H1 (cell line): ENCODE measurements at regions not wholly inside any gene's neighbourhood (a gene's known extent, or its start where the extent isn't known, plus 50 kb on each side); places are given as distances from the start of the nearest gene placed in this dataset.

Experiments
- CTCF ChIA-PET: fragments of 300-600 bp; sonication (Branson Sonifier 250); formaldehyde crosslinking; loops from one replicate; lab custom pipeline; 2021; ENCODE audit not compliant: partially characterized antibody; lab: Charles Lee
- POLR2A ChIA-PET: fragments of 300-600 bp; sonication (Branson Sonifier 250); formaldehyde crosslinking; loops from one replicate; lab custom pipeline; 2021; ENCODE audit warnings: inconsistent platforms; ENCODE audit not compliant: partially characterized antibody; lab: Charles Lee
- DNase-seq, 2 experiments: peaks; one replicate each; pipeline versions ENCODE4 v3.0.0 to v3.0.0-alpha.2; 2010 to 2022; ENCODE audit warnings: low spot score in 2 of 2, low read depth in 1 of 2, mixed read lengths in 1 of 2
- FAIRE-seq: peaks from 2 replicates; lab custom pipeline; 2011; peaks lifted over from hg19 to GRCh38; lab: Jason Lieb, UNC
- H2AFZ ChIP-seq: 2 replicates; pipeline ENCODE4 v1.8.1; 2012; ENCODE audit warnings: low read length, inconsistent platforms
- H2AK5ac ChIP-seq: 2 replicates; pipeline ENCODE4 v1.6.1; 2013; ENCODE audit warnings: low read depth, low read length
- H2BK120ac ChIP-seq: replicated peaks from 2 replicates; pipeline ENCODE3; 2013; ENCODE audit warnings: low read depth, low read length, inconsistent platforms
- H2BK12ac ChIP-seq: 2 replicates; pipeline ENCODE4 v1.6.1; 2013; ENCODE audit warnings: low read depth, low read length
- H2BK15ac ChIP-seq: 2 replicates; pipeline ENCODE4 v1.6.1; 2013; ENCODE audit warnings: low read length
- H2BK20ac ChIP-seq: 2 replicates; pipeline ENCODE4 v1.6.1; 2013; ENCODE audit warnings: low read length
- H2BK5ac ChIP-seq: 2 replicates; pipeline ENCODE4 v1.6.1; 2013; ENCODE audit warnings: low read depth, low read length
- H3K14ac ChIP-seq: 2 replicates; pipeline ENCODE4 v1.6.1; 2013; ENCODE audit warnings: inconsistent platforms; ENCODE audit not compliant: insufficient read length
- H3K18ac ChIP-seq: 2 replicates; pipeline ENCODE4 v1.6.1; 2013; ENCODE audit warnings: low read length; ENCODE audit errors: extremely low read depth
- H3K23ac ChIP-seq: 2 replicates; pipeline ENCODE4 v1.6.1; 2013; ENCODE audit warnings: inconsistent platforms; ENCODE audit not compliant: insufficient read length
- H3K23me2 ChIP-seq: 2 replicates; pipeline ENCODE4 v1.6.1; 2013; ENCODE audit warnings: low read depth, low read length
- H3K27ac ChIP-seq: 2 replicates; pipeline ENCODE4 v1.6.1; 2011; ENCODE audit warnings: low read depth, low read length, inconsistent platforms
- H3K27me3 ChIP-seq, 4 experiments: replicated peaks in 1 of 4; 1 replicate in 1 of 4; 2 replicates in 3 of 4; pipeline versions ENCODE4 v1.6.1 to v1.8.1; 2011 to 2013; ENCODE audit warnings: low read length in 3 of 4, mild to moderate bottlenecking in 3 of 4, inconsistent platforms in 2 of 4, mixed read lengths in 2 of 4, moderate library complexity in 1 of 4; ENCODE audit not compliant: control insufficient read depth in 3 of 4, insufficient read depth in 3 of 4; ENCODE audit errors: extremely low read depth in 1 of 4
- H3K36me3 ChIP-seq, 4 experiments: 2 replicates each; pipeline versions ENCODE4 v1.6.1 to v1.8.1; 2011 to 2013; ENCODE audit warnings: mild to moderate bottlenecking in 4 of 4, low read length in 3 of 4, moderate library complexity in 2 of 4, control low read depth in 1 of 4, inconsistent platforms in 1 of 4; ENCODE audit not compliant: insufficient read depth in 4 of 4, control insufficient read depth in 2 of 4
- H3K4ac ChIP-seq: replicated peaks from 2 replicates; pipeline ENCODE3; 2013; ENCODE audit warnings: low read length, low read depth, mixed read lengths, inconsistent platforms; ENCODE audit not compliant: insufficient read length
- H3K4me1 ChIP-seq, 4 experiments: replicated peaks in 1 of 4; 1 replicate in 1 of 4; 2 replicates in 3 of 4; pipeline versions ENCODE4 v1.6.1 to v1.8.1; 2011 to 2013; ENCODE audit warnings: low read length in 3 of 4, inconsistent platforms in 2 of 4, mixed read lengths in 1 of 4; ENCODE audit not compliant: insufficient read depth in 4 of 4, control insufficient read depth in 3 of 4
- H3K4me2 ChIP-seq, 2 experiments: 2 replicates each; pipeline versions ENCODE4 v1.6.1 to v1.8.1; 2011 to 2013; ENCODE audit warnings: low read depth in 2 of 2, low read length in 2 of 2, control low read depth in 1 of 2, inconsistent platforms in 1 of 2, mild to moderate bottlenecking in 1 of 2; ENCODE audit not compliant: insufficient read depth in 1 of 2
- H3K4me3 ChIP-seq, 4 experiments: fragments of 200-600, 300-600 bp in 1 of 4; sonication (generic), shearing (Covaris generic), sonication (Bioruptor Twin) in 1 of 4; 2 replicates each; pipeline versions ENCODE4 v1.5.1 to v1.8.1; 2011 to 2016; ENCODE audit warnings: low read length in 4 of 4, low read depth in 3 of 4, control low read depth in 2 of 4, inconsistent platforms in 2 of 4, mild to moderate bottlenecking in 2 of 4, mixed read lengths in 1 of 4, moderate library complexity in 1 of 4; ENCODE audit not compliant: insufficient read depth in 2 of 4; ENCODE audit errors: extremely low read depth in 1 of 4
- H3K56ac ChIP-seq: replicated peaks from 2 replicates; pipeline ENCODE3; 2013; ENCODE audit warnings: low read depth, mild to moderate bottlenecking, mixed read lengths, low read length, inconsistent platforms; ENCODE audit not compliant: insufficient read length
- H3K79me1 ChIP-seq: 2 replicates; pipeline ENCODE4 v1.6.1; 2013; ENCODE audit warnings: low read depth, low read length, control low read depth
- H3K79me2 ChIP-seq, 2 experiments: 2 replicates each; pipeline versions ENCODE4 v1.6.1 to v1.8.1; 2012 to 2013; ENCODE audit warnings: low read length in 2 of 2, mild to moderate bottlenecking in 2 of 2, inconsistent platforms in 1 of 2; ENCODE audit not compliant: insufficient read depth in 2 of 2, control insufficient read depth in 1 of 2
- H3K9ac ChIP-seq, 4 experiments: replicated peaks in 1 of 4; 1 replicate in 1 of 4; 2 replicates in 3 of 4; pipeline versions ENCODE4 v1.6.1 to v1.8.1; 2011 to 2013; ENCODE audit warnings: low read depth in 3 of 4, low read length in 3 of 4, control low read depth in 2 of 4, mild to moderate bottlenecking in 2 of 4, moderate library complexity in 2 of 4, inconsistent platforms in 1 of 4; ENCODE audit errors: extremely low read depth in 1 of 4
- H3K9me3 ChIP-seq, 2 experiments: 2 replicates each; pipeline versions ENCODE4 v1.6.1 to v1.8.1; 2012 to 2013; ENCODE audit warnings: mild to moderate bottlenecking in 2 of 2, moderate library complexity in 2 of 2, control low read depth in 1 of 2, inconsistent platforms in 1 of 2, low read depth in 1 of 2, low read length in 1 of 2, mixed read lengths in 1 of 2; ENCODE audit not compliant: insufficient read depth in 2 of 2
- H4K20me1 ChIP-seq, 2 experiments: replicated peaks in 1 of 2; 2 replicates each; pipeline versions ENCODE3 to v1.8.1; 2011 to 2013; ENCODE audit warnings: inconsistent platforms in 2 of 2, low read length in 2 of 2, mild to moderate bottlenecking in 1 of 2; ENCODE audit not compliant: insufficient read depth in 2 of 2, control insufficient read depth in 1 of 2
- H4K5ac ChIP-seq: 2 replicates; pipeline ENCODE4 v1.6.1; 2013; ENCODE audit warnings: low read length, low read depth, mixed read lengths, inconsistent platforms; ENCODE audit not compliant: insufficient read length
- H4K8ac ChIP-seq: 2 replicates; pipeline ENCODE4 v1.8.0; 2013; ENCODE audit warnings: mild to moderate bottlenecking, moderate library complexity, low read length, inconsistent platforms; ENCODE audit not compliant: insufficient read depth; ENCODE audit errors: extremely low read depth
- H4K91ac ChIP-seq: replicated peaks from 2 replicates; pipeline ENCODE3; 2013; ENCODE audit warnings: low read length, mixed read lengths, inconsistent platforms; ENCODE audit not compliant: insufficient read length
- BCL11A ChIP-seq, 2 experiments: IDR thresholded peaks; one replicate each; pipeline ENCODE4 v1.6.1; 2011; ENCODE audit warnings: low read depth in 2 of 2, low read length in 2 of 2, mild to moderate bottlenecking in 2 of 2
- CBX8 ChIP-seq: fragments of 300-800, 300-1000 bp; sonication (generic); IDR thresholded peaks from 2 replicates; pipeline ENCODE4 v1.7.1; 2016; ENCODE audit warnings: low read depth, low read length, borderline replicate concordance
- CREB1 ChIP-seq: IDR thresholded peaks from 2 replicates; pipeline ENCODE4 v1.6.1; 2012; ENCODE audit warnings: inconsistent platforms
- FOSL1 ChIP-seq: IDR thresholded peaks from 2 replicates; pipeline ENCODE4 v1.6.1; 2011; ENCODE audit warnings: mild to moderate bottlenecking, low read depth, low read length, moderate library complexity; ENCODE audit not compliant: insufficient read depth
- GABPA ChIP-seq: IDR thresholded peaks from 2 replicates; pipeline ENCODE4 v1.6.1; 2011; ENCODE audit warnings: mild to moderate bottlenecking, low read length, moderate library complexity, borderline replicate concordance; ENCODE audit not compliant: insufficient read depth
- GTF2F1 ChIP-seq: IDR thresholded peaks from 2 replicates; pipeline ENCODE4 v1.6.1; 2012; ENCODE audit warnings: low read depth, low read length, improper control_type of control experiment, borderline replicate concordance
- JUND ChIP-seq: IDR thresholded peaks from 2 replicates; pipeline ENCODE4 v1.6.1; 2011; ENCODE audit warnings: mild to moderate bottlenecking, improper control_type of control experiment, low read length
- KDM1A ChIP-seq: fragments of 200-600, 300-600 bp; sonication (generic); IDR thresholded peaks from 2 replicates; pipeline ENCODE4 v1.7.1; 2016; ENCODE audit warnings: mild to moderate bottlenecking, low read length, borderline replicate concordance
- POLR2AphosphoS5 ChIP-seq: IDR thresholded peaks from 2 replicates; pipeline ENCODE4 v1.6.1; 2011; ENCODE audit warnings: low read depth, low read length
- RFX5 ChIP-seq: IDR thresholded peaks from 2 replicates; pipeline ENCODE4 v1.6.1; 2011; ENCODE audit warnings: low read depth, low read length, improper control_type of control experiment, borderline replicate concordance
- RXRA ChIP-seq: IDR thresholded peaks from 2 replicates; pipeline ENCODE4 v1.6.1; 2011; ENCODE audit warnings: low read depth, mild to moderate bottlenecking, low read length, moderate library complexity; ENCODE audit not compliant: insufficient read depth
- SP1 ChIP-seq: IDR thresholded peaks from 2 replicates; pipeline ENCODE4 v1.6.1; 2011; ENCODE audit warnings: low read depth, low read length
- SRF ChIP-seq: IDR thresholded peaks from 2 replicates; pipeline ENCODE4 v1.6.1; 2011; ENCODE audit warnings: mild to moderate bottlenecking, low read depth, low read length, moderate library complexity
- TAF7 ChIP-seq: optimal IDR thresholded peaks from 2 replicates; pipeline ENCODE3; 2011; ENCODE audit warnings: low read depth, mild to moderate bottlenecking, inconsistent platforms, low read length, moderate library complexity, borderline replicate concordance
- TCF12 ChIP-seq: IDR thresholded peaks from 2 replicates; pipeline ENCODE4 v1.6.1; 2011; ENCODE audit warnings: low read depth, mild to moderate bottlenecking, low read length
- YY1 ChIP-seq: IDR thresholded peaks from 2 replicates; pipeline ENCODE4 v1.6.1; 2011; ENCODE audit warnings: low read depth, mild to moderate bottlenecking, low read length
- ZNF274 ChIP-seq: IDR thresholded peaks from 2 replicates; pipeline ENCODE4 v1.7.0; 2012; ENCODE audit warnings: low read length, borderline replicate concordance; ENCODE audit errors: extremely low read depth
- WGBS, 2 experiments: shearing (Covaris generic) in 1 of 2; methylation state at CpG; one replicate each; pipeline versions ENCODE4 v1.1.6 to v1.1.7; 2013 to 2015; ENCODE audit warnings: low lambda C conversion rate in 2 of 2, mixed read lengths in 2 of 2, inconsistent platforms in 1 of 2, low coverage in 1 of 2, missing lambda C conversion rate in 1 of 2; ENCODE audit not compliant: insufficient replicate concordance in 2 of 2, insufficient coverage in 1 of 2, insufficient read length in 1 of 2; ENCODE audit errors: extremely low coverage in 1 of 2, missing lambda C conversion rate in 1 of 2; 5-methylcytosine and 5-hydroxymethylcytosine counted together

- H2BK15ac ChIP-seq = no peak overlapping the region
- no peaks in the 10 kb centered on the region for H3K79me2 ChIP-seq
- DNase-seq (no peak), FAIRE-seq (no peak)
- no peak overlapping the region for H2BK120ac ChIP-seq
- H3K23ac ChIP-seq = no peak overlapping the region
- no peak overlapping the region for H3K27ac ChIP-seq
- H4K5ac ChIP-seq = no peak overlapping the region
- H4K20me1 ChIP-seq = no peaks in the 10 kb centered on the region
- H3K4ac ChIP-seq = no peak overlapping the region
- H2BK12ac ChIP-seq = no peak overlapping the region
- 100% methylated on average over 2 of the region's 2 CpGs; no CpG with 5 or more reads in 1 of the 2 experiments for WGBS, 2 experiments
- POLR2A ChIA-PET = no interaction called here
- no peak overlapping the region for H3K14ac ChIP-seq
- no peak overlapping the region for H3K9ac ChIP-seq
- H3K4me3 ChIP-seq = no peak overlapping the region
- no peak overlapping the region for H3K4me2 ChIP-seq
- CTCF ChIA-PET = interaction anchor here (1.1 kb wide), 1 partner anchor 13 kb away, joined by 3 read pairs; no protein-coding TSS in a partner anchor
- H2AK5ac ChIP-seq = no peak overlapping the region
- H3K23me2 ChIP-seq = no peaks in the 10 kb centered on the region
- no peak overlapping the region for H2BK20ac ChIP-seq
- H4K8ac ChIP-seq = no peak overlapping the region
- H3K27me3 ChIP-seq = no peaks in the 10 kb centered on the region
- peaks cover 4 to 10% (median 6%) of the 10 kb centered on the region in 4 experiments; a peak in 4 of 7 replicates for H3K4me1 ChIP-seq
- H2BK5ac ChIP-seq = no peak overlapping the region
- no peaks in the 10 kb centered on the region for H3K79me1 ChIP-seq
- no peak overlapping the region for H4K91ac ChIP-seq
- H3K18ac ChIP-seq = no peak overlapping the region
- no peak overlapping the region for H3K56ac ChIP-seq
- H3K9me3 ChIP-seq = no peaks in the 10 kb centered on the region
- TF ChIP-seq BCL11A (IDR thresholded peaks at IDR 0.05; ENCODE audit: low read depth in 2 of 2, low read length in 2 of 2) (no peak), CBX8 (no peak), CREB1 (no peak), KDM1A (no peak), RFX5 (no peak), JUND (no peak), RXRA (no peak), GTF2F1 (no peak), TCF12 (no peak), POLR2AphosphoS5 (no peak), YY1 (no peak), SP1 (no peak), ZNF274 (no peak), GABPA (no peak), SRF (no peak), FOSL1 (no peak), TAF7 (no peak)
- H3K36me3 ChIP-seq = no peaks in the 10 kb centered on the region
- no peak overlapping the region for H2AFZ ChIP-seq
Observed at GRCh38 chr13:47628666-47629065, 372.4 kb downstream of the SUCLA2 start.
